Stomach (tissue), 8 donors: ENCODE measurements at regions not wholly inside any gene's neighbourhood (a gene's known extent, or its start where the extent isn't known, plus 50 kb on each side); places are given as distances from the start of the nearest gene placed in this dataset.
"Not testable (repeated sequence)": the region's sequence is repeated elsewhere in the genome, so short reads cannot be mapped to it uniquely, and the experiment has no call there.

Experiments used
- DNase-seq, 2 donors: peaks; one replicate each; pipeline versions ENCODE4 v3.0.0 to v3.0.0-alpha.2; 2013 to 2019
- H3K27ac ChIP-seq, 5 donors: fragments of 200-600 bp in 4 of 5; sonication (generic) in 4 of 5; one replicate each; pipeline ENCODE4 v1.5.1; 2013 to 2019; ENCODE audit warnings: mild to moderate bottlenecking in 1 of 5, moderate library complexity in 1 of 5
- H3K27me3 ChIP-seq, 3 donors: fragments of 200-600 bp; sonication (generic); one replicate each; pipeline ENCODE4 v1.5.1; 2017 to 2019; ENCODE audit warnings: mixed run types in 1 of 3
- H3K36me3 ChIP-seq, 4 donors: fragments of 200-600 bp; sonication (generic); 1 replicate in 3 of 4; 2 replicates in 1 of 4; pipeline ENCODE4 v1.5.1; 2016 to 2019
- H3K4me1 ChIP-seq, 4 donors: fragments of 200-600 bp; sonication (generic); one replicate each; pipeline ENCODE4 v1.5.1; 2016 to 2019
- H3K4me3 ChIP-seq, 4 donors: fragments of 200-600 bp; sonication (generic) in 3 of 4; one replicate each; pipeline ENCODE4 v1.5.1; 2016 to 2019; ENCODE audit warnings: mild to moderate bottlenecking in 1 of 4
- H3K9me3 ChIP-seq, 4 donors: fragments of 200-600 bp; sonication (generic); one replicate each; pipeline ENCODE4 v1.5.1; 2016 to 2019
- EP300 ChIP-seq: sonication (generic); formaldehyde crosslinking; IDR thresholded peaks from one replicate; pipeline ENCODE4 v1.6.1; 2017; ENCODE audit warnings: antibody characterized with exemption
- POLR2A ChIP-seq, 4 donors: fragments of 450-650 bp; IDR thresholded peaks; one replicate each; pipeline ENCODE4 v1.6.1; 2016; ENCODE audit warnings: antibody characterized with exemption in 4 of 4, control low read depth in 2 of 4, mild to moderate bottlenecking in 1 of 4, moderate library complexity in 1 of 4
- POLR2AphosphoS5 ChIP-seq, 3 donors: sonication (generic); formaldehyde crosslinking; IDR thresholded peaks; one replicate each; pipeline ENCODE4 v1.6.1; 2016; ENCODE audit warnings: antibody characterized with exemption in 3 of 3
- WGBS, 5 donors: extraction: QIAGEN DNeasy Blood & Tissue Kit in 3 of 5; methylation state at CpG; one replicate each; pipeline versions ENCODE4 v1.1.5 to v1.1.7; 2013 to 2018; 5-methylcytosine and 5-hydroxymethylcytosine counted together
- intact Hi-C: fragments of 100-400 bp; cut with DNase I; formaldehyde crosslinking; loops from one replicate; pipeline ENCODE4 v1.15.1; 2023; ENCODE audit warnings: low total_unique reads
- TF ChIP-seq, protein P1 (sequence below), 7 experiments: fragments of 450-650 bp in 4 of 7; fragments of 200-600 bp in 3 of 7; sonication (generic) in 3 of 7; IDR thresholded peaks; one replicate each; pipeline ENCODE4 v1.5.1; 2016 to 2019; ENCODE audit warnings: antibody characterized with exemption in 7 of 7, control low read depth in 2 of 7, mild to moderate bottlenecking in 1 of 7
- donor health status: healthy with polysubstance abuse.
- donor health status: Bipolar disorder and iron deficiency.
- donor health status: healthy.

DNA sequence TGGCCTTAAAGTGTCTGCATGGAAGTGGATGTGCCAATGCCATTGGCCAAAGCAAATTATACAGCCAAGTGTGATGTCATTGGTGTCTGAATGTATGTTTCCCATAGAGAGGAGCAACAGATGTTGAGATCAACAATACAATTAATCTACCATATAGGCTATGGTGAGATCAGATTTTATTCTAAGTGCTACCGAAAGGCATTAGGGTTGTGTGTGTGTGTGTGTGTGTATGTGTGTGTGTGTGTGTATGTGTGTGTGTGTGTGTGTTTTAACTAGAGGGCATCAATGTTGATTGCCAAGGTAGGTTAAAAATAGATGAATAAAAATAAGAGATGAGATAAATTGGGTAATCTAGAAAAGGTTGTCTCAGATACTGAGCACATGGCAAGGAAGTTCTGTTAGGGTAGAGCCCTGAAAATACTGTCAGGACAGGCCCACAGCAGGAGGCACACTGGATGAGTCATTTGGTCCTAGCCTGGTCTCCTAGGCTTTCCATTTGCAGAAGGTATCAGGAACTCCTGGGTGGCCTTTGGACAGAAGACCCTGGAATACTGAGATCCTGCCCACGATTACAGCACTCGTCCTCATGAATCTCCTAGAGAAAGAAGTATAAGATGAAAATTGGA lies 446.0 kb upstream of the PODXL start:
- intact Hi-C loops, result no loop called here
- 80 to 87% (median 86%) methylated on average over 3 of the region's 3 CpGs for WGBS, 5 donors

DNA sequence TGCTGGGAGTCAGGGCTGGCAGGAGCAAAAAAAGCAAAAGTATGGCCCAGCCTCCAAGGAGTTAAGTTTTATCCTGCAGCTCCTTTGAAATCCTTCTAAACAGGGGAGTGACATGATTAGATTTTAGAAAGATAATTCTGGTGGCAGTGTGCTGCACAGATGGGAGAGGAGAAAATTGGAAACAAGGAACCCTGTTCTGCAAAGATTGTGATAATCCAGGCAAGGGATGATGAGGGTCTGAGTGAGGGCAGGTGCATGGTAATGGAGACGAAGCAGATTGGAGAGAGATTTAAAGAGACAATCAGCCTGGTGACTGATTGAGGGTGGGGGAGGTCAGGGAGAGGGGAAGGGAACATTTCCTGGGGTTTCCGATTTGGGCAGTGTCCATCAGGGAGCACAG lies 444.7 kb upstream of the PODXL start:
- Histone ChIP-seq H3K4me1 (no peaks in the 10 kb centered on the region), H3K27ac (no peak overlapping the region), H3K9me3 (no peaks in the 10 kb centered on the region), H3K4me3 (no peak overlapping the region), H3K36me3 (no peaks in the 10 kb centered on the region), H3K27me3 (no peaks in the 10 kb centered on the region)
- TF ChIP-seq POLR2AphosphoS5 (IDR thresholded peaks at IDR 0.05), result no peak
- TF ChIP-seq EP300, result no peak
- TF ChIP-seq, protein P1, sequence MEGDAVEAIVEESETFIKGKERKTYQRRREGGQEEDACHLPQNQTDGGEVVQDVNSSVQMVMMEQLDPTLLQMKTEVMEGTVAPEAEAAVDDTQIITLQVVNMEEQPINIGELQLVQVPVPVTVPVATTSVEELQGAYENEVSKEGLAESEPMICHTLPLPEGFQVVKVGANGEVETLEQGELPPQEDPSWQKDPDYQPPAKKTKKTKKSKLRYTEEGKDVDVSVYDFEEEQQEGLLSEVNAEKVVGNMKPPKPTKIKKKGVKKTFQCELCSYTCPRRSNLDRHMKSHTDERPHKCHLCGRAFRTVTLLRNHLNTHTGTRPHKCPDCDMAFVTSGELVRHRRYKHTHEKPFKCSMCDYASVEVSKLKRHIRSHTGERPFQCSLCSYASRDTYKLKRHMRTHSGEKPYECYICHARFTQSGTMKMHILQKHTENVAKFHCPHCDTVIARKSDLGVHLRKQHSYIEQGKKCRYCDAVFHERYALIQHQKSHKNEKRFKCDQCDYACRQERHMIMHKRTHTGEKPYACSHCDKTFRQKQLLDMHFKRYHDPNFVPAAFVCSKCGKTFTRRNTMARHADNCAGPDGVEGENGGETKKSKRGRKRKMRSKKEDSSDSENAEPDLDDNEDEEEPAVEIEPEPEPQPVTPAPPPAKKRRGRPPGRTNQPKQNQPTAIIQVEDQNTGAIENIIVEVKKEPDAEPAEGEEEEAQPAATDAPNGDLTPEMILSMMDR (IDR thresholded peaks at IDR 0.05), result no peak
- no peak for TF ChIP-seq POLR2A (IDR thresholded peaks at IDR 0.05)
- intact Hi-C loops, result no loop called here
- DNase-seq, result no peak
- 31 to 47% (median 36%) methylated on average over 2 of the region's 2 CpGs for WGBS, 5 donors

More for the DNA sequence above, 446.0 kb upstream of the PODXL start:
- no peak for TF ChIP-seq POLR2AphosphoS5 (IDR thresholded peaks at IDR 0.05)
- no peak for TF ChIP-seq POLR2A (IDR thresholded peaks at IDR 0.05)
- no peak for TF ChIP-seq EP300
- TF ChIP-seq, protein P1 (IDR thresholded peaks at IDR 0.05), result no peak
- Histone ChIP-seq H3K27me3 (no peaks in the 10 kb centered on the region), H3K4me3 (no peak overlapping the region), H3K27ac (no peak overlapping the region), H3K9me3 (no peaks in the 10 kb centered on the region), H3K4me1 (no peaks in the 10 kb centered on the region), H3K36me3 (no peaks in the 10 kb centered on the region)
- DNase-seq, result no peak

DNA sequence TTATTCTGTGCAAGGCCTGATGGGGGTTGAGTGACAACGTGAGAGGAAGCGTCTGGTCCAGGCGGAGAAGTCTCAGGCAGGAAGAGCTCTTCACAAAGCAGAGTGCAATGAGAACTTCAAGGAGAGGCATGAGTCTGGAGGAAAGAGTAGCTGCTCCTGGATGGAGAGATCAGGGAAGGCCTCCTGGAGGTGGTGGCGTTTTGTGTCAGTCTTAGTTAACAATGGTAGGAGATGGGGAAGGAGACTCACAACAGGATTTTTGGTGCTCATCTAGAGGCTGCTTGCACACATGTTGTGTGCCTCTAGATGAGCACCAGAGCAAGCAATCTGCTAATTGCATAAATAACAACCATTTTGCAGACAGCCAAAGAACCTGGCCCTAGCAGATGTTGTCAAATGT lies 442.8 kb upstream of the PODXL start:
- H3K27me3 ChIP-seq, result no peaks in the 10 kb centered on the region
- no peaks in the 10 kb centered on the region for H3K36me3 ChIP-seq
- DNase-seq, result no peak
- WGBS, 5 donors, result 68 to 91% (median 80%) methylated on average over 4 of the region's 4 CpGs
- H3K9me3 ChIP-seq, result no peaks in the 10 kb centered on the region
- H3K4me3 ChIP-seq, result no peak overlapping the region
- no peak overlapping the region for H3K27ac ChIP-seq
- intact Hi-C loops, result no loop called here
- no peak for TF ChIP-seq EP300
- no peak for TF ChIP-seq POLR2AphosphoS5 (IDR thresholded peaks at IDR 0.05)
- TF ChIP-seq, protein P1 (IDR thresholded peaks at IDR 0.05), result no peak
- TF ChIP-seq POLR2A (IDR thresholded peaks at IDR 0.05), result no peak
- H3K4me1 ChIP-seq, result no peaks in the 10 kb centered on the region

DNA sequence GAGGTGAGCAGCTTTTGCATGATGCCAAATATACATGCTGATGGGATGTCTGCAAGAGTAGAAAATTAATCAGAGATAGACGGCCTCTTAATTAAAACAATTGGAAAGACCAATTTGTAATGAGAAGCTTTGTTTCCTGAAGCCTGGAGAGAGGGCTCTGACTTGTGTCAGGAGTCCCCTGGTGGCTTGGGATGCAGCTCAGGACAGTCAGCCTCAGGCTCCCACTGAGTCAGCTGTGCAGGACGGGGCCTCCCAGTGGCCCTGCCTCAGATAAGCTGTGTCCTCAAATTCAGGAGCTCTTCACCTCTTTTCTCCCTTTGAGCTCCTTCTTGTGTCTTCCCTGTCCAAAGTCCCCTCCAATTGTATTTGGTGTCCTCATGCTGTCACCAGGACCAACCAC lies 438.9 kb upstream of the PODXL start:
- Histone ChIP-seq H3K27me3 (no peaks in the 10 kb centered on the region), H3K4me3 (no peak overlapping the region), H3K4me1 (no peaks in the 10 kb centered on the region), H3K27ac (no peak overlapping the region), H3K9me3 (no peaks in the 10 kb centered on the region), H3K36me3 (no peaks in the 10 kb centered on the region)
- intact Hi-C loops, result no loop called here
- no peak for DNase-seq
- TF ChIP-seq POLR2A (IDR thresholded peaks at IDR 0.05), result no peak
- TF ChIP-seq POLR2AphosphoS5 (IDR thresholded peaks at IDR 0.05), result no peak
- 64 to 84% (median 68%) methylated on average over 2 of the region's 2 CpGs for WGBS, 5 donors

DNA sequence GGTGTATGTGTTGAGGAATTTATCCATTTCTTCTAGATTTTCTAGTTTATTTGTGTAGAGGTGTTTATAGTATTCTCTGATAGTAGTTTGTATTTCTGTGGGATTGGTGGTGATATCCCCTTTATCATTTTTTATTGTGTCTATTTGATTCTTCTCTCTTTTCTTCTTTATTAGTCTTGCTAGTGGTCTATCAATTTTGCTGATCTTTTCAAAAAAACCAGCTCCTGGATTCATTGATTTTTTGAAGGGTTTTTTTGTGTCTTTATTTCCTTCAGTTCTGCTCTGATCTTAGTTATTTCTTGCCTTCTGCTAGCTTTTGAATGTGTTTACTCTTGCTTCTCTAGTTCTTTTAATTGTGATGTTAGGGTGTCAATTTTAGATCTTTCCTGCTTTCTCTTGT lies 424.6 kb upstream of the PODXL start:
- DNase-seq, H3K36me3 ChIP-seq, intact Hi-C loops, H3K4me3 ChIP-seq, H3K9me3 ChIP-seq, H3K4me1 ChIP-seq, H3K27me3 ChIP-seq, H3K27ac ChIP-seq: not testable (repeated sequence)

DNA sequence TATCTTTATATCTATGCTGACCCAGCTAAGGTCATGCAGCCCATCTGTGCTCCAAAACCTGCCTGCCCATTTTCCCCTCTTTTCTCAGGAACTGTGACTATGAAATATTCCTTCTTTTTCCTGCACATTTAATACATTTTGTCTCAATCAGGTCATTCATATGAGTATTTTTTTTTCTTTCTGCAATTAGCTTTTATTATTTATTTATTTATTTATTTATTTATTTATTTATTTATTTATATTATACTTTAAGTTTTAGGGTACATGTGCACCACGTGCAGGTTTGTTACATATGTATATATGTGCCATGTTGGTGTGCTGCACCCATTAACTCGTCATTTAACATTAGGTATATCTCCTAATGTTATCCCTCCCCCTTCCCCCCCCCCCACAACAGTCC lies 421.7 kb upstream of the PODXL start:
- H3K27me3 ChIP-seq, H3K4me3 ChIP-seq, H3K9me3 ChIP-seq, H3K36me3 ChIP-seq, H3K4me1 ChIP-seq, intact Hi-C loops, DNase-seq, H3K27ac ChIP-seq: not testable (repeated sequence)
- WGBS, 5 donors, result 61 to 92% (median 87%) methylated on average over 2 of the region's 2 CpGs
